ENCODE measurements at regions not wholly inside any gene's neighbourhood (a gene's known extent, or its start where the extent isn't known, plus 50 kb on each side); places are given as distances from the start of the nearest gene placed in this dataset.

DNA sequence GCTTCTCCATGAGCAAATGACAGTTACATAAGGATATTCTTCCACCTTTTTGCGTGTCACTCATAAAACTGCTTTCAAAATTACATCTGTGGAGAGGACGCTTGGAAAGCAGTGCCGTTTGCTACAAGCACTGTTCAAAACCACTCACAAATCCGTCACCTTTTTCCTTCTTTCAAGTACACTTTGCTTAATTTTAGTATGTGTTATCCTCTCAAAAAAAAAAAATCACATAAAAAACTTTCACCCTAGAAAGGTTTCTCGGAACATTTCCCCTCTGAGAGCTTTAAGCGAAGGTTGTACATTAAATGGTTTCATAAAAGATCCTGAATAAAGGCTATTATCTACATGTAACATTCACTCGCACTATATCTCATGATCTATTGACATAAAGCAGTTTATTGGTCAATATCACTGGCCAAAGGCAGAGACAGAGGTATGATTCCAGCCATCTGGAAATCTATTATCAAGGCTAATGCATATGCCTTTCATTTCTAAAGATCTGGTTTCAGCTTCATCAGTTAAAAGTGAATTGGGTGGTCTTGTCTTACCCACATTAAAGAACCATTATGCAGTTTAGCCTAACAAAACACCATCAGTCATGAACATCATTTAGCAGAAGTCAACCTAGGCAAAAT lies 163.6 kb downstream of the ENC1 start:
- TF ChIP-seq CTCF (IDR thresholded peaks at IDR 0.05; ENCODE audit: low read length) (no peak), EZH2 (optimal IDR thresholded peaks at IDR 0.05; ENCODE audit: low read depth, low read length) (no peak)
